HG03520 (cell line): ENCODE measurements at regions not wholly inside any gene's neighbourhood (a gene's known extent, or its start where the extent isn't known, plus 50 kb on each side); places are given as distances from the start of the nearest gene placed in this dataset.

Experiments
- ATAC-seq: cut with Tn5 transposase; IDR thresholded peaks from one replicate; pipeline ENCODE4 v1.9.1; 2021; ENCODE audit warnings: mild to moderate bottlenecking, moderate library complexity; ENCODE audit not compliant: unreplicated experiment

DNA sequence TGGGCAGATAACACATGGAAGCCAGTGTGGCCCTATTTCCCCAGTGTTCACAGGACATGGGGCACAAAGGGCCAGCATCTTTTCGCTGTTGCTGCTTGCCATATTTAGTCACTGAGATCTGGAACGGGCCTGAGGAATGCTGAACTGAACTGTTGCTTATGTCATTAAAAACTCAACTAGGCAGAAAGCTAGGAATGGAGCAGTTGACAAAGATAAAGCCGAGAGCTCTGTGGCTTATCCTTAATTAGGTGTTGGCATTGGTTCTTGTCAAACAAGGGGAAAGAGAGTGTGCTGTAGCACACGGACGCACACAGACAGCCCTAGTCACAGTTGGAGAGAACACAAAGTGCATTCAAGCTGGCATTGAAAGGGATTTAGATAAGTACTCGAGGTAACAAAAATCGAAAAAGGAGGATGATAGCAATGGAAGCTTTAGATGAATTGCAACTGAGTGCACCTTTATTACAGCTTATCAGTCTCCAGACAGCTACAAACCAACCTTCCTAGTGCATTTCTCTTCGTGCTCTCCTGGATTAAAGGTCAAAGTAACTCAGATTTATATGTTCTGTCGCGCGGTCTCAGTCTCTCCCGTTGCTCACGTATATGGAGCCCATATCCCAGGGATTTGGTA is 450.2 kb upstream of the ZNF608 start:
- ATAC-seq: no peak

DNA sequence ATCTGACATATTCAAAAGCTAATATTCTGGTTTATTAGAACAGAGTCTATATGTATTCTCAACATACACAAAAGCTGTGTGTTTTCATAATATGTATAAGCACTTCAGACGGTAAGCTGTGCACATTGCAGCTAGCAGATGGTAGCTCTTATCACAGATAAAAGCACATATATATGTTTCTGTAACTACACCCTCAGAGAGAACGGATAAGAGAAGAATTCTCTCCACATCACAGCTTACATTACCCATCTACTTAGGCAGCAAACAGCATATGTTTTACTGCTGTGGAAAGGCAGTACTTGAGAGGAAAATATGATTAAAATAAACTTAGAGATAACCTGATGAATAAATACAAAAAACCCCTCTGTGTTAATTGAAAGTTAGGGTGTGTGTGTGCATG is 450.9 kb upstream of the ZNF608 start:
- ATAC-seq: no peak

DNA sequence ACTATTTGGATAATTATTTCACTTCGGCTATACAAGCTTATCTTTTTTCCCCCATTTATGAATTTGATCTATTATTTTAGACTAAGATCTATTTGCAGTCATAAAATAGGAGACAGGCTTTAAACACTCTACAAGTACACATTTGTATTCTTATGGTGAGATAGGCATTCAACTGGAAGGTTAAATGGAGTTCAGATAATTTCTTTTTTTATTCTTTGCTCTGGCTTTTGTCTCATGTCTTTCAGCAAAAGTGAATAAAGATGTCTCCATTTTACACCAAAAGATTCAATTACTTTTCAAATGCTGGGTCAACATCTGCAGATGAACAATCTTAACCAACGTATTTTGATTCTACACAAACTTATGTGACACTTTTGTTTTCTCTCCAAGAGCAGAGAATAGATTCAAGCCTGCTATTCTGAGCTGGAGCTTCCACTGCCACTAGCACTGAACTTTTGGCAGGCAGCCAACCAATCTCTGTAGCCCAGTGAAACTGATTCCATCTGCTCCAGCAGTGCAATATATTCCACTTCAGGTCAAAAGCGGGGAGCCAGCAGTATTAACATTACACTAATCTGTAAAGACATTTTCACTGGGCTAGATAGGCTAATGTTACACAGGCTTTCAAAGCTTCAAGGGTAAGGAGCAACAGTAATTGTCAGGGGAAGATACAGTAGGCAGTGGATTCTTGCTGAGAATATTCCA is 452.0 kb upstream of the ZNF608 start:
- no peak for ATAC-seq

- no peak for ATAC-seq
Measured at GRCh38 chr5:125199373-125199772, 452.9 kb upstream of the ZNF608 start.

- peak; percentile 49 for ATAC-seq
Measured at GRCh38 chr5:125199968-125200865, 453.8 kb upstream of the ZNF608 start.

- no peak for ATAC-seq
Measured at GRCh38 chr5:125200866-125201373, 454.5 kb upstream of the ZNF608 start.

DNA sequence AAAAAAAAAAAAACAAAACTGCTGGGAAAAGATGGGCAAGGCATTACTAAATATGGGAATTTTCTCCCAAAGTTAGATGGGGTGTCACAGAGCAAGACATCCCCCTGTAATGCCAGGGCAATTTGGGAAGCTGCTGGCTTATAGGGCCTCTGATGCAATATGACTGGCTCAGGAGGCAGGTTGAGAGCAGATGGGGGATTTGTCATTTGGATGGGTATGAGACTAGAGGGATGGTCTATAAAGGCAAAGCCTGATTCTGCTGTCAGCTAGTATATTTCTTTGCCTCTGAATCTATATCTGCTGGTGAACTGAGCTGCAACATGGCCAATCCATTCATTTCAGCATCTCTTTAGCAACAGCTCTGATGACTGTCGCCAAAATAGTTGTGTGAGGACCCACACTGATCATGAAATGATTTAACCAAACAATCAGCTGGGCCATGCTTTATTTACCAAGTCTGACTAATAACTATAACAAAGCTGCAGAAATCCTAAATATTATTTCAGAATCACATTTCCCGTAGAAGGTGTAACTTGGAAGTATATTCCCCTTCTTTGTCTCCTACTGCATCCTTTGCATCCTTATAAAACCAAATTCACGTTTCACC is 455.1 kb upstream of the ZNF608 start:
- no peak for ATAC-seq

DNA sequence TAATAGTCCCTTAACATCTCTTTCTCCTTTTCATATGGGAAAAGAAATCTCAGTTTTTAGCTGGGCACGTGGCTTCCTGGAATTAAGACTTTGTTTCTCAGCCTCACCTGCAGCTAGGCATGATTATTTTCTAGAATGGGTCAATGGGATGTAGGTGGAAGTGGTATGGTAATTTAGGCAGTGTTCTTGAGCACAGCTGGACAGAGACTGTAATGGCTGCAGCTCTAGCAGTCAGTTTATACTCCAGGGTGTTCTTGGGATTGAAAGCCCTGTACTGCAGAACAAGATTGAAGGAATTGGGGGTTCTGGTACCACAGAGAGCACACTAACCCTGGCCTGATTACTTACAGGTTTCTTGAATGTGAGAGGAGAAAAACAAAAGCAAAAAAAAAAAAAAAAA is 455.9 kb upstream of the ZNF608 start:
- ATAC-seq: no peak

DNA sequence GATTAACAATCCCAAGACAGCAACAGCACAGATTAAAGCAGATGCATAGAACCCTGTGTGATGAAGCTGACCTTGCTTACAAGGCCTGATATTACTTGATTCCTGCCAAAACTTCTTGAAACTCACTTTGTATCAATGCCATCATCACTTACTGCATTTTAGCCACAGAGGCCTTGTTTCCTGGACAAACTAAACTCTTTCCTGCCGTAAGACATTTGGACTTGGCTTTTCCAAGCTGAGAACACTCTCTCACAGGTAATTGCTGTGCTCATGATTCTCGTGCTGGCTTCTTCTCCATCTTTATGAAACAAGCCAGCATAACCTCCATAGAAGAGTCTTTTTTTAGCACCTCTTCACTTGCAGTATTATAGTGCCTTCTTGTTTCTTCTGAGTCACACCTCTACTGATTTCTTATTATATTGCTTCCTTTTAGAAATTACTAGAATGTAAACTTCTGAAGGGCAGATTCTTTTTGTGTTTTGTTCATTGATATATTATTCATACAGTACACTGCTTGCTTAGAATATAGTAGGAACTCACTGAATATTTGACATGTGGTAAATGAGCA is 456.5 kb upstream of the ZNF608 start:
- no peak for ATAC-seq

GRCh38 chr5:125203912-125204311 is 457.5 kb upstream of the ZNF608 start:
- no peak for ATAC-seq

- ATAC-seq: no peak
Measured at GRCh38 chr5:125205601-125206225, 459.3 kb upstream of the ZNF608 start.

DNA sequence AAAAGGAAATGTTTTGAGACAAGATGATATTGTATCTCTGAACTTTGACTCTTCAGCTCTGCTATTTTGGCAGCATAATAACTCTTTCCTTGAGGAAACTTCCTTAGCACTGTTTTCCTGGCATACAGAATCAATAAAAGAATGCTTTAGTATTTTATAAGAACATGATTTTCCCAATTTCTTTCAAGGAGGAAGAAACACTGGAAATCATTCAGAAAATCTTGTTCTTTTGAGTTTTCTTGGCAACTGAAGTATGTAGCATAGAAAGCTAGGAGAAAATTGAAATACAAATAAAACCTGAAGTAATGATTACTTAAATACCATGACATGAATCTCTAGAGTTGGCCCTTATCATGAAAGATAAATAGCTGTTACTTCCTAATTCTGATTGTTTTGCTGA is 461.4 kb upstream of the ZNF608 start:
- ATAC-seq: no peak

DNA sequence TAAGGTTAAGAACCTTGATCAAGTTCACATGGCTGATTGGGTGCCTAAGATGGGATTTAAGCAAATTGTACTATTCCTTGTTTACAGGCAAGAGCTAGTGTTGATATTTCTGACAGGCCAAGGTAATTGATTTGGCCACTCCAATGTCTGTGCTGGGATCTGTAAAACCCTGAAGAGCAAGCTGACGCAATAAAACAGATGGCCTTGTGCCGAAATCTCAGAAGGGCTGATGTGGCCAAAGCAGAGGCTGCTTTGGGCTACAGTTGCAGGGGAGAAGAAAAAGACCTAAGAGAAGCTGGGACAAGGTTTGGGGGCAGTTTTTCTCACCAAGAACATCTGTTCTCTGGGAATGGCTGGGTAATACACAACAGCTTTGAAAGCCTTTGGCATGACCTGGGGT is 463.2 kb upstream of the ZNF608 start:
- no peak for ATAC-seq

DNA sequence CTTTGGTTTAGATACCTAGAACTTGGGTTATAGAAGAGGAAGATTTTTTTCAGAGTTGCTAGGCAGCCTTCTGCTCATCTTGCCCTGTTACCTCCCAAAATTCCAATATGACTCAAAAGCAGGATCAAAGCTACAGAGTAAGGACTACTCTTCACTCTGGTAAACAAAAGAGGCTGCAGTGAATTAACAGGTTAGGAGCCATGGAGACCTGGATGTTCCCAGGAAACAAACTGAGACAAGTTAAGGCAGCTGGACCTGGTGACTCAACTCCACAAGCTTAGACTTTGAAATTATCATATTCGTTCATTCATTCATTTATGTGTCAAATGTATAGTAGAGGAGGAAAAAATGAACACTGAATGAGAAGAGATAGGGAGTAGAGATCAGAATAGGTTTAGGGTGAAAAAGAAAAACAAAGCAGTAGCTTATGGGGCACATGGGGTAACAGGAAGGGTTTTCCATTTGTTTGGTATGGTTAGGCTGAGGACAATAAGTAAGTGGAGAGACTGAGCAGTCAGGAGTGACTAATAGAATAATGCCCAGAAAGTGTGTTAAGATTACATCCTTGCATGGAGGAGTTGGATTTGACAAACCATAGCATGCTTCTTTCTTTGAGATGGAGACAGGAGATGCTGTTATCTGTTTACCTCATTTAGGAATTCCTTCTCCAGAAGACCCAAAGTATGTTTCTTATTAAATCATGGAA is 464.0 kb upstream of the ZNF608 start:
- no peak for ATAC-seq

DNA sequence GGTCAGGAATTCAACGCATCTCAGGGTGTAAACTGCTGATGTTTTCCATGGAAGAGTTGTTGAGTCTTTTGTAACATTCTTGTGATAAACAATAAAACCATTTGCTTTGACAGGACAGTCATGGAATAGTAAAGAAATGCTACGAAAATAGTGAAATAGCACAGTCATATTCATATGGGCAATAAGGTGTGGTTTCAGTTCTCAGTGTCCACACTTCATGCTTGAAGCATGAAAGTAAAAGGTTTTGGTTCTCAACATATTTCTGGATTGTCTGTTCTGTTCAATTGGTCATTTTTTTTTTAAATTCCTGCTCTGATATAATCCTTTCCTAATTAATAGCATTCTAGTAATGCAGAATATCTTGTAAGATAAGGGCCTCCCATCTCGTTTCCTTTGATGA is 467.6 kb upstream of the ZNF608 start:
- ATAC-seq: peak; percentile 90

DNA sequence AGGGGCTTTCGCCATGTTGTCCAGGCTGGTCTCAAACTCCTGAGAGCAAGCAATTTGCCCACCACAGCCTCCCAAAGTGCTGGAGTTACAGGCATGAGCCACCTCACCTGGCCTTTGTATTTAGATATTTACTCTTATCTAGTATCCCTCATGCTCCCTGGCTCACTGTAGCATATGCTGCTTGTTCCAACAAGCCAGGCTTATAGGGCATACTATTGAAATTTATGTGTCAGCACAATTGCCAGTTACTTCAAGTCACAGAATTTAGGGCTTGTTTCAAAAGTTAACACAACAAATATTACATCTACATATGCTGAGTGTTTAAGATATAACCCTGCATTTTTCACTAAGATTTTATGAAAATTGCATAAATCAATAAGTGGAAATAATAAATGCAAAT is 469.2 kb upstream of the ZNF608 start:
- ATAC-seq: no peak

- no peak for ATAC-seq
Measured at GRCh38 chr5:125219710-125220109, 473.3 kb upstream of the ZNF608 start.

DNA sequence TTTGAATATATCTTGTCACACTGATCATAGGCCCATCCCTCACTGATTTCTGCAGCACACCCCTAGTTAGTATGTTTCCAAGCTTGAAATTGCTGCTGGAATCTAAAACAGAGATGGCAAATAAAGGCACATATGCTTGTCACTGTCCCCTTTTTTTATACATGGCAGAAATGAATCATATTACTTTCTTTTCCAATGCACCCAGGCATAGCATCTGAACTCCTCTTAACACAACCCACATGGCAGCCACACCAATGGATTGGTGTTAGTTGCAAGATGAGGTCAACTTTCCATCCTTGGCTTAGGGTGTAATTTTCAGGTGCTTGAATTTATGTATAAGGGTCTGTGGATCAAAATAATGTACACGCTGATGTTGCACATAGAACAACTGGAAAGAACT is 473.8 kb upstream of the ZNF608 start:
- ATAC-seq: no peak

- ATAC-seq: no peak
Measured at GRCh38 chr5:125222597-125223240, 476.3 kb upstream of the ZNF608 start.
